Endothelial cell of umbilical vein (primary cell): ENCODE measurements at regions not wholly inside any gene's neighbourhood (a gene's known extent, or its start where the extent isn't known, plus 50 kb on each side); places are given as distances from the start of the nearest gene placed in this dataset.

Source experiments
- EZH2 ChIP-seq: IDR thresholded peaks from 2 replicates; pipeline ENCODE4 v1.6.1; 2012; ENCODE audit warnings: borderline replicate concordance, low read depth, mild to moderate bottlenecking, moderate library complexity, low read length, inconsistent platforms; ENCODE audit not compliant: severe bottlenecking
- FOS ChIP-seq: IDR thresholded peaks from 2 replicates; pipeline ENCODE4 v1.6.1; 2011; ENCODE audit warnings: mild to moderate bottlenecking, low read length, moderate library complexity, borderline replicate concordance; ENCODE audit not compliant: insufficient read depth
- JUN ChIP-seq: IDR thresholded peaks from 2 replicates; pipeline ENCODE4 v1.6.1; 2011; ENCODE audit warnings: borderline replicate concordance, low read depth; ENCODE audit not compliant: insufficient read length, insufficient read depth
- POLR2A ChIP-seq: IDR thresholded peaks from 2 replicates; pipeline ENCODE4 v1.6.1; 2012; ENCODE audit warnings: low read depth, mild to moderate bottlenecking, control low read depth, low read length
- POLR2AphosphoS5 ChIP-seq: IDR thresholded peaks from 2 replicates; pipeline ENCODE4 v1.6.1; 2012; ENCODE audit warnings: low read depth, mild to moderate bottlenecking, control low read depth, low read length, moderate library complexity; ENCODE audit not compliant: insufficient read depth
- TF ChIP-seq, protein P1 (sequence below), 2 donors: IDR thresholded peaks; 1 replicate in 1 of 2; 2 replicates in 1 of 2; pipeline ENCODE4 v1.5.1; 2011; ENCODE audit warnings: low read length in 2 of 2, mild to moderate bottlenecking in 2 of 2, moderate library complexity in 2 of 2, control low read depth in 1 of 2, inconsistent platforms in 1 of 2, low read depth in 1 of 2; ENCODE audit not compliant: insufficient read depth in 1 of 2; ENCODE audit errors: extremely low read depth in 1 of 2

DNA sequence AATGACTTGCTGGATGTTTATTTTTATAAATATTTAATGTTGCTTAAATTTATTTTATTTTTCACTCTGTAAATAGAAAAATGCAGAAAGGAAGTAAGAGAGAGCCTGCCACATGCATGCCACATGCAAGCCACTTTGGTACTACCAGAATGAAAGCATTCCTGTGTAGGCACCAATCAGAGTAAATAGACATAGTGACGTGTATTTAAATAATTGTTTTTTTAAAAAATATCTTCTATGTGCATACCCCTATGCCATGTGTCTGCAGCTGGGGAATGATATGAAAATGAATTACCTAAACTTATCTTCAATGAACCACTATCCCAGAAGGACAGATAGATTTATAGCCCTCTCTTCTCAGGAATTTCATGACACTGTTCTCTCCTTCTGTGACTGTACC lies 651.5 kb upstream of the RIOK2 start:
- TF ChIP-seq, protein P1, sequence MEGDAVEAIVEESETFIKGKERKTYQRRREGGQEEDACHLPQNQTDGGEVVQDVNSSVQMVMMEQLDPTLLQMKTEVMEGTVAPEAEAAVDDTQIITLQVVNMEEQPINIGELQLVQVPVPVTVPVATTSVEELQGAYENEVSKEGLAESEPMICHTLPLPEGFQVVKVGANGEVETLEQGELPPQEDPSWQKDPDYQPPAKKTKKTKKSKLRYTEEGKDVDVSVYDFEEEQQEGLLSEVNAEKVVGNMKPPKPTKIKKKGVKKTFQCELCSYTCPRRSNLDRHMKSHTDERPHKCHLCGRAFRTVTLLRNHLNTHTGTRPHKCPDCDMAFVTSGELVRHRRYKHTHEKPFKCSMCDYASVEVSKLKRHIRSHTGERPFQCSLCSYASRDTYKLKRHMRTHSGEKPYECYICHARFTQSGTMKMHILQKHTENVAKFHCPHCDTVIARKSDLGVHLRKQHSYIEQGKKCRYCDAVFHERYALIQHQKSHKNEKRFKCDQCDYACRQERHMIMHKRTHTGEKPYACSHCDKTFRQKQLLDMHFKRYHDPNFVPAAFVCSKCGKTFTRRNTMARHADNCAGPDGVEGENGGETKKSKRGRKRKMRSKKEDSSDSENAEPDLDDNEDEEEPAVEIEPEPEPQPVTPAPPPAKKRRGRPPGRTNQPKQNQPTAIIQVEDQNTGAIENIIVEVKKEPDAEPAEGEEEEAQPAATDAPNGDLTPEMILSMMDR (IDR thresholded peaks at IDR 0.05; ENCODE audit: extremely low read depth in 1 of 2, insufficient read depth in 1 of 2, low read depth in 1 of 2, low read length in 2 of 2), result no peak
- TF ChIP-seq POLR2A (no peak), POLR2AphosphoS5 (no peak), JUN (no peak), FOS (no peak), EZH2 (no peak)
